Erythroblast (primary cell): ENCODE measurements at regions not wholly inside any gene's neighbourhood (a gene's known extent, or its start where the extent isn't known, plus 50 kb on each side); places are given as distances from the start of the nearest gene placed in this dataset.

Source experiments
- GATA1 ChIP-seq: IDR thresholded peaks from 2 replicates; pipeline ENCODE4 v1.6.1; 2011; ENCODE audit warnings: low read depth, mild to moderate bottlenecking, control low read depth, low read length, moderate library complexity
- POLR2A ChIP-seq: IDR thresholded peaks from 2 replicates; pipeline ENCODE4 v1.6.1; 2011; ENCODE audit warnings: mild to moderate bottlenecking, low read length

DNA sequence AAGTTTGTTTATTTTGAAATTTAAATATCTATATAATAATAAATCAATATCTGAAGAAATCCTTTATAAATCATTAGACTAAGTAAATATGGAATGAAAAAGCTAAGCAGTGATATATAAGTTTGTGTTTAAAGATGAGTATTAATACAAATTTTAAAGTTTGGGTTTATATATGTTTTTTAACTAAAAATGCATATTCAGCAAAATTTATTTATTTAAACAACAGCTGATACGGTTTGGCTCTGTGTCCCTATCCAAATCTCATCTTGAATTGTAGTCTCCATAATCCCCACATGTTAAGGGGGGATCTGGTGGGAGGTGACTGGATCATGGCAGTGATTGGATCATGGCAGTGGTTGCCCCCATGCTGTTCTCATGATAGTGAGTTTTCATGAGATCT, 580.7 kb upstream of the EPHA6 start:
- no peak for TF ChIP-seq POLR2A
- TF ChIP-seq GATA1: no peak
